RWPE1 (cell line): ENCODE measurements at regions not wholly inside any gene's neighbourhood (a gene's known extent, or its start where the extent isn't known, plus 50 kb on each side); places are given as distances from the start of the nearest gene placed in this dataset.

Experiments
- CTCF ChIA-PET: fragments of 350-600 bp; sonication (Branson Sonifier 250); formaldehyde crosslinking; extraction: SDS; loops from one replicate; lab custom pipeline; 2021; lab: Yijun Ruan, JAX
- POLR2A ChIA-PET: fragments of 400-600 bp; formaldehyde crosslinking; extraction: SDS; loops from one replicate; lab custom pipeline; 2020; ENCODE audit warnings: antibody characterized with exemption; ENCODE audit not compliant: low non-redundant PET; lab: Yijun Ruan, JAX
- DNase-seq: peaks from one replicate; pipeline ENCODE4 v3.0.0; 2012; ENCODE audit warnings: low spot score
- H3K27ac ChIP-seq: fragments of 450-650 bp; 2 replicates; pipeline ENCODE4 v1.5.1; 2017
- CTCF ChIP-seq: fragments of 450-650 bp; conservative IDR thresholded peaks from 2 replicates; pipeline ENCODE4 v1.5.1; 2017; ENCODE audit warnings: low read depth, mild to moderate bottlenecking

GRCh38 chr1:106189780-106190179 lies 866.7 kb upstream of the PRMT6 start:
- no peak for DNase-seq
- POLR2A ChIA-PET = no interaction called here
- no peak overlapping the region for H3K27ac ChIP-seq
- no peak for TF ChIP-seq CTCF
- CTCF ChIA-PET = no interaction called here

GRCh38 chr1:106194206-106194605 lies 862.3 kb upstream of the PRMT6 start:
- DNase-seq = no peak
- CTCF ChIA-PET = no interaction called here
- POLR2A ChIA-PET = no interaction called here
- TF ChIP-seq CTCF = no peak
- H3K27ac ChIP-seq = no peak overlapping the region

GRCh38 chr1:106200711-106201110 lies 855.8 kb upstream of the PRMT6 start:
- TF ChIP-seq CTCF = no peak
- no peak overlapping the region for H3K27ac ChIP-seq
- no peak for DNase-seq
- CTCF ChIA-PET = no interaction called here
- POLR2A ChIA-PET = no interaction called here

- no peak overlapping the region for H3K27ac ChIP-seq
- CTCF ChIA-PET = no interaction called here
- no peak for TF ChIP-seq CTCF
- POLR2A ChIA-PET = no interaction called here
- no peak for DNase-seq
Measured at GRCh38 chr1:106207185-106207584, 849.3 kb upstream of the PRMT6 start.

GRCh38 chr1:106217765-106218164 lies 838.7 kb upstream of the PRMT6 start:
- POLR2A ChIA-PET = no interaction called here

GRCh38 chr1:106222403-106222802 lies 834.1 kb upstream of the PRMT6 start:
- POLR2A ChIA-PET = no interaction called here

More at GRCh38 chr1:106217765-106218164, 838.7 kb upstream of the PRMT6 start:
- DNase-seq = no peak
- CTCF ChIA-PET = interaction anchor here (0.6 kb wide), 3 partner anchors 148 to 920 kb away, joined by 3 to 5 read pairs (median 3); no protein-coding TSS in a partner anchor
- H3K27ac ChIP-seq = no peak overlapping the region
- no peak for TF ChIP-seq CTCF

More at GRCh38 chr1:106222403-106222802, 834.1 kb upstream of the PRMT6 start:
- H3K27ac ChIP-seq = no peak overlapping the region
- CTCF ChIA-PET = no interaction called here
- no peak for DNase-seq
- no peak for TF ChIP-seq CTCF
